Transverse colon (tissue), 4 donors: ENCODE measurements at regions not wholly inside any gene's neighbourhood (a gene's known extent, or its start where the extent isn't known, plus 50 kb on each side); places are given as distances from the start of the nearest gene placed in this dataset.
"Not testable (repeated sequence)": the region's sequence is repeated elsewhere in the genome, so short reads cannot be mapped to it uniquely, and the experiment has no call there.

ENCODE experiments used
- DNase-seq: peaks from one replicate; pipeline ENCODE4 v3.0.0-alpha.2; 2019
- H3K27ac ChIP-seq, 4 donors: fragments of 200-600 bp; sonication (generic); 2 replicates each; pipeline ENCODE4 v1.5.1; 2016 to 2018; ENCODE audit warnings: inconsistent platforms in 4 of 4
- H3K27me3 ChIP-seq: fragments of 200-600 bp; sonication (generic); 2 replicates; pipeline ENCODE4 v1.5.1; 2017; ENCODE audit warnings: inconsistent platforms
- H3K36me3 ChIP-seq, 4 donors: fragments of 200-600 bp; sonication (generic); 2 replicates each; pipeline ENCODE4 v1.5.1; 2017 to 2019; ENCODE audit warnings: inconsistent platforms in 4 of 4
- H3K4me1 ChIP-seq, 4 donors: fragments of 200-600 bp; sonication (generic); 2 replicates each; pipeline ENCODE4 v1.5.1; 2017 to 2020; ENCODE audit warnings: inconsistent platforms in 4 of 4
- H3K4me3 ChIP-seq, 4 donors: fragments of 200-600 bp; sonication (generic); 1 replicate in 1 of 4; 2 replicates in 3 of 4; pipeline versions ENCODE4 v1.5.1 to v1.6.1; 2017 to 2019; ENCODE audit warnings: inconsistent platforms in 4 of 4
- H3K9me3 ChIP-seq, 2 donors: fragments of 200-600 bp; sonication (generic); 2 replicates each; pipeline ENCODE4 v1.5.1; 2017 to 2019; ENCODE audit warnings: inconsistent platforms in 2 of 2
- EP300 ChIP-seq: sonication (generic); formaldehyde crosslinking; IDR thresholded peaks from one replicate; pipeline ENCODE4 v1.6.1; 2017; ENCODE audit warnings: antibody characterized with exemption, low read depth
- POLR2A ChIP-seq: fragments of 450-650 bp; IDR thresholded peaks from one replicate; pipeline ENCODE4 v1.6.1; 2016; ENCODE audit warnings: antibody characterized with exemption, mild to moderate bottlenecking, moderate library complexity
- POLR2AphosphoS5 ChIP-seq, 3 donors: sonication (generic); formaldehyde crosslinking; IDR thresholded peaks; one replicate each; pipeline ENCODE4 v1.6.1; 2016; ENCODE audit warnings: antibody characterized with exemption in 3 of 3
- WGBS, 2 donors: methylation state at CpG; one replicate each; pipeline ENCODE4 v1.1.5; 2018; ENCODE audit warnings: low coverage in 1 of 2; 5-methylcytosine and 5-hydroxymethylcytosine counted together
- in situ Hi-C, 4 donors: fragments of 200-750 bp; cut with MboI; loops; one replicate each; pipeline versions ENCODE4 v1.15.0 to v1.15.1; 2017; ENCODE audit warnings: low sequenced_read_pairs in 3 of 4, low pct_ligation_motif_present in 1 of 4, low pct_unique_long_range_greater_than_20kb in 1 of 4
- intact Hi-C: fragments of 100-400 bp; cut with DNase I; formaldehyde crosslinking; loops from one replicate; pipeline ENCODE4 v1.15.1; 2023; ENCODE audit warnings: low total_unique reads
- TF ChIP-seq, protein P1 (sequence below), 5 experiments: fragments of 200-600 bp in 3 of 5; fragments of 450-650 bp in 2 of 5; sonication (generic) in 3 of 5; IDR thresholded peaks; 1 replicate in 2 of 5; 2 replicates in 3 of 5; pipeline ENCODE4 v1.5.1; 2016 to 2017; ENCODE audit warnings: antibody characterized with exemption in 5 of 5, inconsistent platforms in 3 of 5, mild to moderate bottlenecking in 2 of 5, moderate library complexity in 1 of 5

DNA sequence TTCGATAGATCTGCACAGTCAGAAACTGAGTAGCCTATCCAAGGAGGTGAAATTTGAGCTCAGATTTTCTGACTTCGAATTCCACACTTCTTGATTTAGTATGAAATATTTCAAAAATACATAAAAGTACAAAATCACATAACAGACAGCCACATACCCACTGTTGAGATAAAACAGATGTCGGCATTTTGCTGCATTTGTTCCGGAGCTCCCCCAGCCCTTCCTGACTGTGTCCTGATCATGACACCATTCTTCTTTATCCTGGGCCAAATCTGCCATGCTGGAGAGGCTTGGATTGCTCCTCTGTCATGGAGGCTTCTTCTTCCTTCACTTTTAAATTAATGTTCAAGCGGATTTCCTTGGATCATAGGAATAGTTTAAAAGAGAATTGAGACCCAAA is 124.2 kb upstream of the RBPJ start:
- intact Hi-C loops (no loop called here), in situ Hi-C loops (no loop called here)
- H3K4me3 ChIP-seq = no peak overlapping the region
- H3K27ac ChIP-seq = no peak overlapping the region
- TF ChIP-seq, protein P1, sequence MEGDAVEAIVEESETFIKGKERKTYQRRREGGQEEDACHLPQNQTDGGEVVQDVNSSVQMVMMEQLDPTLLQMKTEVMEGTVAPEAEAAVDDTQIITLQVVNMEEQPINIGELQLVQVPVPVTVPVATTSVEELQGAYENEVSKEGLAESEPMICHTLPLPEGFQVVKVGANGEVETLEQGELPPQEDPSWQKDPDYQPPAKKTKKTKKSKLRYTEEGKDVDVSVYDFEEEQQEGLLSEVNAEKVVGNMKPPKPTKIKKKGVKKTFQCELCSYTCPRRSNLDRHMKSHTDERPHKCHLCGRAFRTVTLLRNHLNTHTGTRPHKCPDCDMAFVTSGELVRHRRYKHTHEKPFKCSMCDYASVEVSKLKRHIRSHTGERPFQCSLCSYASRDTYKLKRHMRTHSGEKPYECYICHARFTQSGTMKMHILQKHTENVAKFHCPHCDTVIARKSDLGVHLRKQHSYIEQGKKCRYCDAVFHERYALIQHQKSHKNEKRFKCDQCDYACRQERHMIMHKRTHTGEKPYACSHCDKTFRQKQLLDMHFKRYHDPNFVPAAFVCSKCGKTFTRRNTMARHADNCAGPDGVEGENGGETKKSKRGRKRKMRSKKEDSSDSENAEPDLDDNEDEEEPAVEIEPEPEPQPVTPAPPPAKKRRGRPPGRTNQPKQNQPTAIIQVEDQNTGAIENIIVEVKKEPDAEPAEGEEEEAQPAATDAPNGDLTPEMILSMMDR (IDR thresholded peaks at IDR 0.05) = no peak
- TF ChIP-seq EP300 = no peak
- H3K9me3 ChIP-seq = no peaks in the 10 kb centered on the region
- no peak for DNase-seq
- H3K27me3 ChIP-seq = no peaks in the 10 kb centered on the region
- 77 to 83% methylated on average over 4 to 5 of the region's 5 CpGs for WGBS, 2 donors
- H3K4me1 ChIP-seq = peaks cover 0 to 3% (median 0%) of the 10 kb centered on the region in 4 donors
- no peaks in the 10 kb centered on the region for H3K36me3 ChIP-seq

DNA sequence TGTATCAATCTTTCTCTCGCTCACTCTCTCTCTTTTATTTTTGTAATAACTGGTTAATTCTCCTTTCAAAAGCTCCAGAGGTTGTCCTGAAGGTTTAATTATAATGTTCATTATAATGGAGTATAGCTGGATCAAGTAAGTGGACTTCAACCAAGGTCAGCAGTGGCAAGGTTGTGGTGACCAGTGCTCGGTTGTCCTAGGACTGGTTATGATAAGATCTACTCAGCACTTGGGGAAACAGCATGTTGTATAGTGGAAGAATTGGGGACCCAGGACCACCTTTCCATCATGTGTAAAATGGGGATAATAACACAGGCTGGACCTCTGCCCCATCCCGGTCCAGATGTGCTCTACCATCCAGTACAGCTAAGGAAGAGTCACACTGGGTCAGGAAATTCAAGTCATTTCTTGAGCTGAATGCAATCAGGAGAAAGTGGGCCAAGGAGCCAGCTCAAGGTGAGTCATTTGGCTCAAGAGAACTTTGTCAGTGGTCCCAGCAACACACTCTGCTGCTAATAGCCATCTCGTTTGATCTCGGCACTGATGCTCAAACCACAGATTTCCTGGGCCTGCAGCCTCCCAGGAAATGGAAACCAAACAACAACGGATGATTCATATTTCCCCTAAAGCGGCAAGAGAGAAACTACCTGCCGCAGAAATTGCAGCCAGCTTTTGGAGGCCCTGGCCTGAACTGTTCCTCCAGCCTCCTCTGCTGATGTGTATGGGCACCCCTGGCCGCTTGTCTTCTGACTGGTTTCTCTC is 123.6 kb upstream of the RBPJ start:
- Histone ChIP-seq H3K36me3 (no peaks in the 10 kb centered on the region), H3K9me3 (no peaks in the 10 kb centered on the region), H3K27me3 (no peaks in the 10 kb centered on the region), H3K4me3 (no peak overlapping the region), H3K4me1 (peaks cover 0 to 3% (median 0%) of the 10 kb centered on the region in 4 donors), H3K27ac (no peak overlapping the region)
- DNase-seq = peak; percentile 31
- intact Hi-C loops (no loop called here), in situ Hi-C loops (no loop called here)
- TF ChIP-seq EP300 (no peak), POLR2A (no peak), POLR2AphosphoS5 (IDR thresholded peaks at IDR 0.05) (no peak)
- TF ChIP-seq, protein P1 (IDR thresholded peaks at IDR 0.05) = no peak
- 74 to 83% methylated on average over 2 to 9 of the region's 9 CpGs for WGBS, 2 donors

DNA sequence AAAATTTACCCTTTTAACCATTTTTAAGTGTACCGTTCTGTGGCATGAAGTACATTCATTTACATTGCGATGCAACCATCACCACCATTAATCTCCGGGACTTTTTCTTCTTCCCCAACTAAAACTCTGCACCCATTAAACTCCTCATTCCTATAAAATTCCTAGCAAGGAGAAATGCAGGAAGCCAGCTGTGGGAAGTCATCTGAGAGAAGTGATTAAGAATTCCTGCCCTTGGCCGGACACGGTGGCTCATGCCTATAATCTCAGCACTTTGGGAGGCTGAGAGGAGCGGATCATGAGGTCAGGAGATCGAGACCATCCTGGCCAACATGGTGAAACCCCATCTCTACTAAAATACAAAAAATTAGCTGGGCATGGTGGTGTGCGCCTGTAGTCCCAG is 121.9 kb upstream of the RBPJ start:
- H3K27ac ChIP-seq, in situ Hi-C loops, H3K36me3 ChIP-seq, H3K4me3 ChIP-seq, H3K4me1 ChIP-seq, DNase-seq, intact Hi-C loops, H3K9me3 ChIP-seq, H3K27me3 ChIP-seq: not testable (repeated sequence)
- WGBS, 2 donors = 80% methylated on average over 4 to 8 of the region's 8 CpGs

DNA sequence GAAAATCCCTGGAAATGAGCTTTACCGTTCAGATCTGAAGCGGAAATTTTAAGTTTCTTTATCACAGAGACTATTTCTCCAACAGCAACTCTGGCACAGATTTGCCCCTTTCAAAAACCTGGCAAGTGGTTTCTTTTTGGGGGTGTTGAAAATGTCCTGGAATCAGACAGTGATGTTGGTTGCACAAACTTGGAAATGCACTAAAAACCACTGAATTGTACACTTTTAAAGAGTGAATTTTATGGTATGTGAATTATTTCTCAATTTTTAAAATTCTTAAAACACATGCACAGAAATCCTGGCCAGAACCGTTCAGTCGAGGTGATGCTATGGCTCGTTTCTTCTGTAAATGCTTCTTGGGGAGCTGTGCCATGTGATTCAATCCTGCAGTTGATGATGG is 121.2 kb upstream of the RBPJ start:
- Histone ChIP-seq H3K4me1 (peaks cover 0 to 3% (median 0%) of the 10 kb centered on the region in 4 donors), H3K4me3 (no peak overlapping the region), H3K36me3 (no peaks in the 10 kb centered on the region), H3K27ac (no peak overlapping the region), H3K9me3 (no peaks in the 10 kb centered on the region), H3K27me3 (no peaks in the 10 kb centered on the region)
- no peak for DNase-seq
- 86 to 87% methylated on average over 5 of the region's 5 CpGs for WGBS, 2 donors
- in situ Hi-C loops = no loop called here
- intact Hi-C loops = no loop called here
- TF ChIP-seq EP300 (no peak), POLR2AphosphoS5 (IDR thresholded peaks at IDR 0.05) (no peak), POLR2A (no peak)
- TF ChIP-seq, protein P1 (IDR thresholded peaks at IDR 0.05) = no peak

DNA sequence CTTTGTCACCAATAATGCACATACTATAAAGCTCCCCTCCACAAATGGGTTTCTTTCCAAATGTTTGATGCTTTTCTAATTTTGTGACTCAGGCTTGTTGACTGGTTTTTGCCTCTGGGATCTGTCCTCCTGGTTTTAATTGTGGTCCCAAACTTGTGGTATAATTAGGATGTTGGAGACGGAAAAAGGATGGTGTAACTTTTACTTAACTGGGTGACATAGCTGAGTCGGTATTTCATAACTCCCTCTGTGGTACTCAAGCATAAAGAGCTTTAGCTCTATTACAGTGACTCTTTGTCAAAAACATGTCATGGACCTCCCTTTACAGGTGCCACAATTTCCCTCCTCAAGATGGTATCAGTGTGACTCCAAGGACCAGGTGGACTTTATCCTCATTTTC is 119.7 kb upstream of the RBPJ start:
- 90 to 100% methylated on average over 2 of the region's 2 CpGs for WGBS, 2 donors
- Histone ChIP-seq H3K4me3 (no peak overlapping the region), H3K27ac (no peak overlapping the region), H3K27me3 (no peaks in the 10 kb centered on the region), H3K4me1 (peaks cover 0 to 5% (median 2%) of the 10 kb centered on the region in 4 donors), H3K36me3 (no peaks in the 10 kb centered on the region), H3K9me3 (no peaks in the 10 kb centered on the region)
- no peak for TF ChIP-seq POLR2AphosphoS5 (IDR thresholded peaks at IDR 0.05)
- TF ChIP-seq, protein P1 (IDR thresholded peaks at IDR 0.05) = no peak
- no peak for TF ChIP-seq EP300
- TF ChIP-seq POLR2A = no peak
- intact Hi-C loops (no loop called here), in situ Hi-C loops (no loop called here)
- DNase-seq = no peak
